ENCODE measurements at regions not wholly inside any gene's neighbourhood (a gene's known extent, or its start where the extent isn't known, plus 50 kb on each side); places are given as distances from the start of the nearest gene placed in this dataset.

GRCh38 chr18:40686836-40687235 is 1268.2 kb upstream of the PIK3C3 start:
- H3K36me3 ChIP-seq (ENCODE audit: insufficient read depth, insufficient read length, low read length): no peaks in the 10 kb centered on the region
- no peak for DNase-seq (ENCODE audit: low read depth, low spot score)
- H3K27me3 ChIP-seq (ENCODE audit: insufficient read depth, insufficient read length): no peaks in the 10 kb centered on the region
- H3K4me3 ChIP-seq (ENCODE audit: insufficient read length, low read depth): no peak overlapping the region
- no peak overlapping the region for H3K9ac ChIP-seq (ENCODE audit: insufficient read length, low read depth)
- TF ChIP-seq SUZ12 (IDR thresholded peaks at IDR 0.05; ENCODE audit: extremely low read depth, insufficient read depth, insufficient read length) (no peak), ZNF274 (IDR thresholded peaks at IDR 0.05; ENCODE audit: low read depth, low read length) (no peak), YY1 (IDR thresholded peaks at IDR 0.05; ENCODE audit: insufficient read depth, insufficient read length) (no peak)
- no peaks in the 10 kb centered on the region; the same call in 1 of the 2 replicates for H3K9me3 ChIP-seq (ENCODE audit: insufficient read depth, low read length)
- H3K4me1 ChIP-seq (ENCODE audit: insufficient read depth, insufficient read length): no peaks in the 10 kb centered on the region

GRCh38 chr18:40685219-40685618 is 1269.8 kb upstream of the PIK3C3 start:
- Histone ChIP-seq H3K9ac (ENCODE audit: insufficient read length, low read depth) (no peak overlapping the region), H3K27me3 (ENCODE audit: insufficient read depth, insufficient read length) (no peaks in the 10 kb centered on the region), H3K4me3 (ENCODE audit: insufficient read length, low read depth) (no peak overlapping the region), H3K36me3 (ENCODE audit: insufficient read depth, insufficient read length, low read length) (no peaks in the 10 kb centered on the region), H3K4me1 (ENCODE audit: insufficient read depth, insufficient read length) (no peaks in the 10 kb centered on the region), H3K9me3 (ENCODE audit: insufficient read depth, low read length) (no peaks in the 10 kb centered on the region; the same call in 1 of the 2 replicates)
- no peak for DNase-seq (ENCODE audit: low read depth, low spot score)
- TF ChIP-seq ZNF274 (IDR thresholded peaks at IDR 0.05; ENCODE audit: low read depth, low read length) (no peak), YY1 (IDR thresholded peaks at IDR 0.05; ENCODE audit: insufficient read depth, insufficient read length) (no peak), SUZ12 (IDR thresholded peaks at IDR 0.05; ENCODE audit: extremely low read depth, insufficient read depth, insufficient read length) (no peak)

GRCh38 chr18:40678318-40678717 is 1276.7 kb upstream of the PIK3C3 start:
- no peaks in the 10 kb centered on the region for H3K27me3 ChIP-seq (ENCODE audit: insufficient read depth, insufficient read length)
- no peak for TF ChIP-seq YY1 (IDR thresholded peaks at IDR 0.05; ENCODE audit: insufficient read depth, insufficient read length)
- TF ChIP-seq SUZ12 (IDR thresholded peaks at IDR 0.05; ENCODE audit: extremely low read depth, insufficient read depth, insufficient read length): no peak
- no peak for TF ChIP-seq ZNF274 (IDR thresholded peaks at IDR 0.05; ENCODE audit: low read depth, low read length)
- DNase-seq (ENCODE audit: low read depth, low spot score): no peak
- H3K4me1 ChIP-seq (ENCODE audit: insufficient read depth, insufficient read length): no peaks in the 10 kb centered on the region
- no peaks in the 10 kb centered on the region for H3K36me3 ChIP-seq (ENCODE audit: insufficient read depth, insufficient read length, low read length)
- H3K9ac ChIP-seq (ENCODE audit: insufficient read length, low read depth): no peak overlapping the region
- H3K9me3 ChIP-seq (ENCODE audit: insufficient read depth, low read length): no peaks in the 10 kb centered on the region
- no peak overlapping the region for H3K4me3 ChIP-seq (ENCODE audit: insufficient read length, low read depth)

- TF ChIP-seq ZNF274 (IDR thresholded peaks at IDR 0.05; ENCODE audit: low read depth, low read length): no peak
- no peak for TF ChIP-seq SUZ12 (IDR thresholded peaks at IDR 0.05; ENCODE audit: extremely low read depth, insufficient read depth, insufficient read length)
- no peak for TF ChIP-seq YY1 (IDR thresholded peaks at IDR 0.05; ENCODE audit: insufficient read depth, insufficient read length)
- Histone ChIP-seq H3K36me3 (ENCODE audit: insufficient read depth, insufficient read length, low read length) (no peaks in the 10 kb centered on the region), H3K27me3 (ENCODE audit: insufficient read depth, insufficient read length) (no peaks in the 10 kb centered on the region), H3K4me3 (ENCODE audit: insufficient read length, low read depth) (no peak overlapping the region), H3K4me1 (ENCODE audit: insufficient read depth, insufficient read length) (no peaks in the 10 kb centered on the region), H3K9me3 (ENCODE audit: insufficient read depth, low read length) (no peaks in the 10 kb centered on the region), H3K9ac (ENCODE audit: insufficient read length, low read depth) (no peak overlapping the region)
- DNase-seq (ENCODE audit: low read depth, low spot score): no peak
Observed at GRCh38 chr18:40676668-40677067, 1278.4 kb upstream of the PIK3C3 start.

- H3K4me3 ChIP-seq (ENCODE audit: insufficient read length, low read depth): no peak overlapping the region
- H3K4me1 ChIP-seq (ENCODE audit: insufficient read depth, insufficient read length): no peaks in the 10 kb centered on the region
- H3K9me3 ChIP-seq (ENCODE audit: insufficient read depth, low read length): no peaks in the 10 kb centered on the region
- no peaks in the 10 kb centered on the region for H3K27me3 ChIP-seq (ENCODE audit: insufficient read depth, insufficient read length)
- TF ChIP-seq ZNF274 (IDR thresholded peaks at IDR 0.05; ENCODE audit: low read depth, low read length): no peak
- no peak for TF ChIP-seq SUZ12 (IDR thresholded peaks at IDR 0.05; ENCODE audit: extremely low read depth, insufficient read depth, insufficient read length)
- TF ChIP-seq YY1 (IDR thresholded peaks at IDR 0.05; ENCODE audit: insufficient read depth, insufficient read length): no peak
- H3K36me3 ChIP-seq (ENCODE audit: insufficient read depth, insufficient read length, low read length): no peaks in the 10 kb centered on the region
- no peak for DNase-seq (ENCODE audit: low read depth, low spot score)
- H3K9ac ChIP-seq (ENCODE audit: insufficient read length, low read depth): no peak overlapping the region
Observed at GRCh38 chr18:40673150-40673549, 1281.9 kb upstream of the PIK3C3 start.

GRCh38 chr18:40672590-40672989 is 1282.4 kb upstream of the PIK3C3 start:
- H3K9ac ChIP-seq (ENCODE audit: insufficient read length, low read depth): no peak overlapping the region
- H3K4me3 ChIP-seq (ENCODE audit: insufficient read length, low read depth): no peak overlapping the region
- no peaks in the 10 kb centered on the region for H3K9me3 ChIP-seq (ENCODE audit: insufficient read depth, low read length)
- no peaks in the 10 kb centered on the region for H3K4me1 ChIP-seq (ENCODE audit: insufficient read depth, insufficient read length)
- H3K36me3 ChIP-seq (ENCODE audit: insufficient read depth, insufficient read length, low read length): no peaks in the 10 kb centered on the region
- no peaks in the 10 kb centered on the region for H3K27me3 ChIP-seq (ENCODE audit: insufficient read depth, insufficient read length)
- TF ChIP-seq ZNF274 (IDR thresholded peaks at IDR 0.05; ENCODE audit: low read depth, low read length) (no peak), SUZ12 (IDR thresholded peaks at IDR 0.05; ENCODE audit: extremely low read depth, insufficient read depth, insufficient read length) (no peak), YY1 (IDR thresholded peaks at IDR 0.05; ENCODE audit: insufficient read depth, insufficient read length) (no peak)
- DNase-seq (ENCODE audit: low read depth, low spot score): peak; percentile 22

GRCh38 chr18:40670668-40671375 is 1284.2 kb upstream of the PIK3C3 start:
- no peak for DNase-seq (ENCODE audit: low read depth, low spot score)
- TF ChIP-seq SUZ12 (IDR thresholded peaks at IDR 0.05; ENCODE audit: extremely low read depth, insufficient read depth, insufficient read length) (no peak), YY1 (IDR thresholded peaks at IDR 0.05; ENCODE audit: insufficient read depth, insufficient read length) (no peak), ZNF274 (IDR thresholded peaks at IDR 0.05; ENCODE audit: low read depth, low read length) (no peak)
- no peaks in the 10 kb centered on the region for H3K36me3 ChIP-seq (ENCODE audit: insufficient read depth, insufficient read length, low read length)
- no peaks in the 10 kb centered on the region for H3K9me3 ChIP-seq (ENCODE audit: insufficient read depth, low read length)
- no peaks in the 10 kb centered on the region for H3K4me1 ChIP-seq (ENCODE audit: insufficient read depth, insufficient read length)
- no peak overlapping the region for H3K9ac ChIP-seq (ENCODE audit: insufficient read length, low read depth)
- H3K27me3 ChIP-seq (ENCODE audit: insufficient read depth, insufficient read length): no peaks in the 10 kb centered on the region
- no peak overlapping the region for H3K4me3 ChIP-seq (ENCODE audit: insufficient read length, low read depth)

Data from NT2/D1 (cell line).